GM10266 (cell line): ENCODE measurements at regions not wholly inside any gene's neighbourhood (a gene's known extent, or its start where the extent isn't known, plus 50 kb on each side); places are given as distances from the start of the nearest gene placed in this dataset.

Experiments
- DNase-seq: peaks from one replicate; pipeline ENCODE4 v3.0.0; 2012; ENCODE audit errors: extremely low spot score
- CTCF ChIP-seq: IDR thresholded peaks from 2 replicates; pipeline ENCODE4 v1.5.1; 2012; ENCODE audit warnings: mild to moderate bottlenecking, low read depth; ENCODE audit not compliant: control insufficient read depth, insufficient read depth; ENCODE audit errors: missing control alignments

DNA sequence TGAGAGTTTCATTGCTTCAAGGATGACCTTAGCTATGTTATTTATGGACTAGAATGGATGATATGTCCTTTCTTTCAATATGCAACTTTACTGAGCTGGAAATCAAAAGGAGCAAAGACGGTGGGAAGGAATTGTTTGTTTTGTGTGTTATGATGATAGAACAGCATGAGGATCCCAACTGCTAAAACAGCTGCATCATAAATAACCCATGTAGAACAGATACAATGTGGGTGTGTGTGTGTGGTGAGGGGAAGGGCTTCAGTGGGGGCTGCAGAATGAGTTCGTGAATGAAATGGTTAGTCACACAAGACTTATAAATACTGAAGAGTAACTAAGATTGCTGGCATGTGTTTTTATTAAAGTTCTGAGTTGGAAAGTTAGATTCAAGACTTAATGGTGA is 80.1 kb downstream of the DACT1 start:
- DNase-seq = no peak
- TF ChIP-seq CTCF = no peak

GRCh38 chr14:58718226-58719205 is 80.8 kb downstream of the DACT1 start:
- no peak for TF ChIP-seq CTCF
- no peak for DNase-seq

DNA sequence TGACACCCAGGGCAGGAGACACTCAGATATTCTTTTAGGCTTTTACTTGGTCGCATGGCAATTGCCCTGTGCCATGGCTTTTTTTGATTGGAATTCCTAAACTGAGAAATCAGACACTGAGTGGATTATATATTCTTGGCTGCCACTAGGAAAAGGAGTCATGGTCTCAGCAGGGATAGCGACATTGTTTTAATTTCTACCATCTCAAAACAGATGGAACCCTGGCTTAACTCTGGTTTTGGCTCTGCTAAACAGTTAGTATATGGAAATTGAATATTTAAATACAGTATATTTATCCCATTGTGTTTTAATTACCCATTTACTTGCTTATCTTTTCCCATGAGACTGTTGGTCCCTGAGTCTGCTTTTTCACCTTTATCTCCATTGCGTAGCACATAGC is 84.0 kb downstream of the DACT1 start:
- TF ChIP-seq CTCF = no peak
- DNase-seq = no peak

DNA sequence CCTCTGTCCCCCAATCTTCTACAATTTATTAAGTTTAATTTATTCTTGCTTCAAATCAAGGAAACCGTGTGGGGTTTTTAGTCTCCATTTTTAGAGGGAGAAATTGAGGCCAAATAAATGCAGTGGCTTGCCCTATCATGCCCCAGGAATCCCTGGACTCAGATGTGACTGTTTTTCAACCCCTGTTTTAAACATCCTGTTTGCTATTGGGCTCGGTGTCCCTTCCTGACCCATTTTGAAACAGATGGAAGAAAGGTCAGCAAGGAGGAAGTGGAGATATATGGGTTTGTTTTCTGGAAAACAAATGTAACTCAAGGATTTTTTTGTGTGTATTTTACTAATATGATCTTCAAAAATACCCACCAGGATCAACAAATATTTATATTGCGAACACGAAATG is 84.7 kb downstream of the DACT1 start:
- no peak for TF ChIP-seq CTCF
- DNase-seq = no peak

DNA sequence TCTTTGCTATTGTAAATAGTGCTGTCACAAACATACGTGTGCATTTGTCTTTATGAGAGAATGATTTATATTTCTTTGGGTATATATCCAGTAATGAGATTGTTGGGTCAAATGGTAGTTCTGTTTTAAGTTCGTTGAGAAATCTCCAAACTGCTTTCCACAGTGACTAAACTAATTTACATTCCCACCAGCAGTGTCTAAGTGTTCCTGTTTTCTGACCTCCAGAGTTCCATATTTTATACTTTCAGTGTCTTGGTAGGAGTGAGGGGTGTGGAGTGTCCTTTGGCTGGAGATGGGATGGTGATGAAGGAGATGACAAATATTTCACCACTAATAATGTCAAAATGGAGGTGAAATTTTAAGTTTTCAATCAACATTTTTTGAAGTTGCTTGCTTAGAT is 86.4 kb downstream of the DACT1 start:
- no peak for TF ChIP-seq CTCF
- DNase-seq = no peak

DNA sequence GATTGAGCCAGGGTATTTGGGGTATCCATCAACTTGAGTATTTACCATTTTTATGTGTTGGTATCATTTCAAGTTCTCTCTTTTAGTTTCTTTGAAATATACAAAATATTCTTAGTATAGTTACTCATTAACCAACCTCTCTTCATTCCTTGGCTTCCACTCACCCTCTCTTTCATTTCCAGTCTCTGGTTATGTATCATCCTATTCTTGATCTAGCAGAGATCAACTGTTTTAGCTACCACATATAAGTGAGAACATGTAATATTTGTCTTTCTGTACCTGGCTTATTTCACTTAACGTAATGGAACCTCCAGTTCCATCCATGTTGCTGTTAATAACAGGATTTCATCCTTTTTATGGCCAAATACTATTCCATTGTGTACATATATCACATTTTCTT is 86.9 kb downstream of the DACT1 start:
- no peak for DNase-seq

More for the DNA sequence above, 86.9 kb downstream of the DACT1 start:
- no peak for TF ChIP-seq CTCF
